HEK293T (cell line): ENCODE measurements at regions not wholly inside any gene's neighbourhood (a gene's known extent, or its start where the extent isn't known, plus 50 kb on each side); places are given as distances from the start of the nearest gene placed in this dataset.

Source experiments
- ARNT ChIP-seq: fragments of 450-650 bp; IDR thresholded peaks from 2 replicates; pipeline ENCODE4 v1.6.1; 2017; ENCODE audit warnings: mild to moderate bottlenecking
- ELF4 ChIP-seq: fragments of 450-650 bp; IDR thresholded peaks from 2 replicates; pipeline ENCODE4 v1.6.1; 2017; ENCODE audit warnings: antibody characterized with exemption
- FOXK2 ChIP-seq: fragments of 450-650 bp; IDR thresholded peaks from 2 replicates; pipeline ENCODE4 v1.6.1; 2016; ENCODE audit warnings: mild to moderate bottlenecking
- FOXM1 ChIP-seq: fragments of 450-650 bp; IDR thresholded peaks from 2 replicates; pipeline ENCODE4 v1.6.1; 2017; ENCODE audit warnings: mild to moderate bottlenecking, borderline replicate concordance
- L3MBTL2 ChIP-seq: fragments of 450-650 bp; conservative IDR thresholded peaks from 2 replicates; pipeline ENCODE4 v1.6.1; 2016; ENCODE audit warnings: mild to moderate bottlenecking
- LEF1 ChIP-seq: fragments of 450-650 bp; IDR thresholded peaks from 2 replicates; pipeline ENCODE4 v1.6.1; 2017; ENCODE audit warnings: mild to moderate bottlenecking, borderline replicate concordance
- NFRKB ChIP-seq: fragments of 450-650 bp; IDR thresholded peaks from 2 replicates; pipeline ENCODE4 v1.6.1; 2016; ENCODE audit warnings: mild to moderate bottlenecking, moderate library complexity
- TARDBP ChIP-seq: fragments of 450-650 bp; IDR thresholded peaks from 2 replicates; pipeline ENCODE4 v1.6.1; 2016
- TF ChIP-seq, protein P1 (sequence below): fragments of 450-650 bp; IDR thresholded peaks from 2 replicates; pipeline ENCODE4 v1.6.1; 2016

DNA sequence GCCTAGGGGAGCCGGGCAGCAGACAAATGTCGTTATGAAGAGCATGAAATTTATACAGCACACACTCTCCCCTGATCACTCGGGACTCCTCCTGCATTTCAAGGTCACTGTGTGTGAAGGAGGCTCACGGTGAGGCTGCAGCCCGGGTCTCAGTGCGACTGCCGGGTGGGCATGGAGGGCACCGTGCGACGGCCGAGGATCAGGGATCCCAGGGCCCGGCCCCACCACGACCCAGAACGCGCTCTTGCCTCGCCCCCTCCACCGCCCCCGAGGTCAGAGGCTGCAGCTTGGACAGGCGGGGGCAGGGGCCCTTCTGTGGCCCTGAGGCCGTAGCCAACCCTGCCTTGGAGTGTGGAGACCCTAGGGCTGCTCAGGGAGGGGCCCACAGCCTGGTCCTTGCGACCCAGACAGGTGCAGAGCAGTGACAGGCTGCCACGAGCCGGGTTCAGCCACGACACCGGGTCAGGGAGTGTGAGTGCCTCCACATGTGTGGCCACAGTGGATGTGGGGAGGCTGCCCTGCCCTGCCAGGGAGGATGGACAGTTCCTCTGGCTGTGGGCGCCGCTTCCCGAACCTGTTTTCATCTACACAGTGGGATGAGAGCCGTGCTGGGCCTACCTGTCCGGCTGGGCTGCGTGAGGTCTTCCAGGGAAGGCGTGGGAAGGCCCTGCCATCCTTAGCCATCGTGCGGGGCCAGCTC is 89.3 kb upstream of the NKX1-1 start:
- no peak for TF ChIP-seq TARDBP
- no peak for TF ChIP-seq FOXM1
- TF ChIP-seq ARNT, result no peak
- TF ChIP-seq FOXK2, result no peak
- no peak for TF ChIP-seq LEF1
- TF ChIP-seq L3MBTL2, result no peak
- TF ChIP-seq, protein P1, sequence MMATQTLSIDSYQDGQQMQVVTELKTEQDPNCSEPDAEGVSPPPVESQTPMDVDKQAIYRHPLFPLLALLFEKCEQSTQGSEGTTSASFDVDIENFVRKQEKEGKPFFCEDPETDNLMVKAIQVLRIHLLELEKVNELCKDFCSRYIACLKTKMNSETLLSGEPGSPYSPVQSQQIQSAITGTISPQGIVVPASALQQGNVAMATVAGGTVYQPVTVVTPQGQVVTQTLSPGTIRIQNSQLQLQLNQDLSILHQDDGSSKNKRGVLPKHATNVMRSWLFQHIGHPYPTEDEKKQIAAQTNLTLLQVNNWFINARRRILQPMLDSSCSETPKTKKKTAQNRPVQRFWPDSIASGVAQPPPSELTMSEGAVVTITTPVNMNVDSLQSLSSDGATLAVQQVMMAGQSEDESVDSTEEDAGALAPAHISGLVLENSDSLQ, result no peak
- TF ChIP-seq ELF4, result no peak
- TF ChIP-seq NFRKB, result no peak
